Left lung (tissue), 4 donors: ENCODE measurements at regions not wholly inside any gene's neighbourhood (a gene's known extent, or its start where the extent isn't known, plus 50 kb on each side); places are given as distances from the start of the nearest gene placed in this dataset.

ENCODE experiments used
- ATAC-seq: fragments of 200-7000 bp; cut with Tn5 transposase; one replicate; pipeline ENCODE4 v1.9.1; 2020; ENCODE audit warnings: moderate library complexity
- DNase-seq, 4 donors: peaks; one replicate each; pipeline ENCODE4 v3.0.0-alpha.2; 2013 to 2020
- H3K27ac ChIP-seq, 2 donors: fragments of 200-600 bp; sonication (generic) in 1 of 2; one replicate each; pipeline versions ENCODE4 v1.5.0 to v1.8.0; 2020 to 2021
- H3K27me3 ChIP-seq, 2 donors: fragments of 200-600 bp; sonication (generic) in 1 of 2; one replicate each; pipeline versions ENCODE4 v1.5.0 to v1.8.0; 2020 to 2021
- H3K36me3 ChIP-seq, 2 donors: fragments of 200-600 bp; sonication (generic) in 1 of 2; one replicate each; pipeline versions ENCODE4 v1.5.0 to v1.8.0; 2020 to 2021
- H3K4me1 ChIP-seq, 2 donors: fragments of 200-600 bp; one replicate each; pipeline ENCODE4 v1.8.0; 2021
- H3K4me3 ChIP-seq, 2 donors: fragments of 200-600 bp; sonication (generic) in 1 of 2; one replicate each; pipeline versions ENCODE4 v1.5.0 to v1.8.0; 2020 to 2021; ENCODE audit warnings: mild to moderate bottlenecking in 1 of 2
- H3K9me3 ChIP-seq, 2 donors: fragments of 200-600 bp; sonication (generic) in 1 of 2; one replicate each; pipeline versions ENCODE4 v1.5.0 to v1.8.0; 2020 to 2021
- intact Hi-C, 2 donors: fragments of 100-400 bp; cut with DNase I; formaldehyde crosslinking; loops; one replicate each; pipeline versions ENCODE4 v1.11.2 to v1.14.2; 2022
- TF ChIP-seq, protein P1 (sequence below), 2 donors: fragments of 200-600 bp; sonication (generic) in 1 of 2; IDR thresholded peaks; one replicate each; pipeline versions ENCODE4 v1.5.0 to v1.8.0; 2021; ENCODE audit warnings: antibody characterized with exemption in 2 of 2
- donor health status: DM: no; HTN: yes; CAD: no.
- donor health status: DM: no; HTN: no; CAD: no.

DNA sequence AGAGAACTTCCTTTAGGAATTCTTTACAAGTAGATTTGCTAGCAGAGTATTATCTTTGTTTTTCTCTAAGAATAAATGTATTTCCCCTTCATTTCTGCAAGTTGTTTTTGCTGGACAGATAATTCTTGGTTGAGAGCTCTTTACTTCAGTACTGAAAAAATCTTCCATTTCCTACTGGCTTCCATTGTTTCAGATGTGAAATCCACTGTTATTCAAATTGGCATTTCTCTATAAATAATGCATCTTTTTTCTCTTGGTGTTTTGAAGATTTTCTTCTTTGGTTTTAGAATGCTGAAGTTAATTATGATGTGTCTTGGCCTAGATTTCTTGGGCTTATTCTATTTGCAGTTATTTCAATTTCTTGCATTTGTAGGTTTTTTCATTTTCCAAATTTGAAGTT lies 270.0 kb upstream of the GYPC start:
- TF ChIP-seq, protein P1, sequence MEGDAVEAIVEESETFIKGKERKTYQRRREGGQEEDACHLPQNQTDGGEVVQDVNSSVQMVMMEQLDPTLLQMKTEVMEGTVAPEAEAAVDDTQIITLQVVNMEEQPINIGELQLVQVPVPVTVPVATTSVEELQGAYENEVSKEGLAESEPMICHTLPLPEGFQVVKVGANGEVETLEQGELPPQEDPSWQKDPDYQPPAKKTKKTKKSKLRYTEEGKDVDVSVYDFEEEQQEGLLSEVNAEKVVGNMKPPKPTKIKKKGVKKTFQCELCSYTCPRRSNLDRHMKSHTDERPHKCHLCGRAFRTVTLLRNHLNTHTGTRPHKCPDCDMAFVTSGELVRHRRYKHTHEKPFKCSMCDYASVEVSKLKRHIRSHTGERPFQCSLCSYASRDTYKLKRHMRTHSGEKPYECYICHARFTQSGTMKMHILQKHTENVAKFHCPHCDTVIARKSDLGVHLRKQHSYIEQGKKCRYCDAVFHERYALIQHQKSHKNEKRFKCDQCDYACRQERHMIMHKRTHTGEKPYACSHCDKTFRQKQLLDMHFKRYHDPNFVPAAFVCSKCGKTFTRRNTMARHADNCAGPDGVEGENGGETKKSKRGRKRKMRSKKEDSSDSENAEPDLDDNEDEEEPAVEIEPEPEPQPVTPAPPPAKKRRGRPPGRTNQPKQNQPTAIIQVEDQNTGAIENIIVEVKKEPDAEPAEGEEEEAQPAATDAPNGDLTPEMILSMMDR (IDR thresholded peaks at IDR 0.05): no peak
- no peak for DNase-seq
- Histone ChIP-seq H3K36me3 (no peaks in the 10 kb centered on the region), H3K9me3 (peaks cover 0 to 26% of the 10 kb centered on the region in 2 donors), H3K4me3 (no peak overlapping the region), H3K4me1 (no peaks in the 10 kb centered on the region), H3K27ac (no peak overlapping the region), H3K27me3 (no peaks in the 10 kb centered on the region)
- intact Hi-C loops: no loop called here
- ATAC-seq: no peak

GRCh38 chr2:126389446-126389845 lies 266.5 kb upstream of the GYPC start:
- Histone ChIP-seq H3K4me1 (no peaks in the 10 kb centered on the region), H3K27ac (no peak overlapping the region), H3K9me3 (peaks cover 0 to 26% of the 10 kb centered on the region in 2 donors), H3K4me3 (no peak overlapping the region), H3K36me3 (no peaks in the 10 kb centered on the region), H3K27me3 (no peaks in the 10 kb centered on the region)
- TF ChIP-seq, protein P1 (IDR thresholded peaks at IDR 0.05): no peak
- DNase-seq (no peak), ATAC-seq (no peak)
- intact Hi-C loops: no loop called here

DNA sequence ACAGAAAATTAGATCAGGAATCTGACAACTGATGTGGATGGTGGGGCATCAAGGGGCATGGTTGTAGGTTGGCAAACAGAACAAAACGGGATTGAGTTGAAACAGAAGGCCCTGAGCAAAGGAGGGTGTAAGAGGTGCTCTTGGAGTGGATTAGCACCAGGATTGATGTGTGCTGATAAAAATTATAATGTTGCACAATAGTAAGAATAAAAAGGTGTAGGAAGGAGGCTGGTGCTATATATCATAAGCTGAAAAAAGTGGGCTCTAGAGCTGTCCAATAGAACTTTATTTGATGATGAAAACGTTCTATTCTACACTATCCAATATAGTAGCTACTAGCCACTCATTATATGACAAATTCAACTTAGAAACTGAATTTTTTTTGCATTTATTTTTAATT lies 263.1 kb upstream of the GYPC start:
- DNase-seq: no peak
- H3K27me3 ChIP-seq: no peaks in the 10 kb centered on the region
- H3K4me1 ChIP-seq: no peaks in the 10 kb centered on the region
- peaks cover 0 to 5% of the 10 kb centered on the region in 2 donors for H3K9me3 ChIP-seq
- TF ChIP-seq, protein P1 (IDR thresholded peaks at IDR 0.05): no peak
- no peak overlapping the region for H3K4me3 ChIP-seq
- ATAC-seq: no peak
- H3K36me3 ChIP-seq: no peaks in the 10 kb centered on the region
- no peak overlapping the region for H3K27ac ChIP-seq
- intact Hi-C loops: no loop called here

GRCh38 chr2:126399001-126399400 lies 257.0 kb upstream of the GYPC start:
- Histone ChIP-seq H3K27me3 (no peaks in the 10 kb centered on the region), H3K9me3 (no peaks in the 10 kb centered on the region), H3K4me1 (no peaks in the 10 kb centered on the region), H3K4me3 (no peak overlapping the region), H3K27ac (no peak overlapping the region), H3K36me3 (no peaks in the 10 kb centered on the region)
- DNase-seq (no peak), ATAC-seq (no peak)
- intact Hi-C loops: no loop called here
- TF ChIP-seq, protein P1 (IDR thresholded peaks at IDR 0.05): no peak

DNA sequence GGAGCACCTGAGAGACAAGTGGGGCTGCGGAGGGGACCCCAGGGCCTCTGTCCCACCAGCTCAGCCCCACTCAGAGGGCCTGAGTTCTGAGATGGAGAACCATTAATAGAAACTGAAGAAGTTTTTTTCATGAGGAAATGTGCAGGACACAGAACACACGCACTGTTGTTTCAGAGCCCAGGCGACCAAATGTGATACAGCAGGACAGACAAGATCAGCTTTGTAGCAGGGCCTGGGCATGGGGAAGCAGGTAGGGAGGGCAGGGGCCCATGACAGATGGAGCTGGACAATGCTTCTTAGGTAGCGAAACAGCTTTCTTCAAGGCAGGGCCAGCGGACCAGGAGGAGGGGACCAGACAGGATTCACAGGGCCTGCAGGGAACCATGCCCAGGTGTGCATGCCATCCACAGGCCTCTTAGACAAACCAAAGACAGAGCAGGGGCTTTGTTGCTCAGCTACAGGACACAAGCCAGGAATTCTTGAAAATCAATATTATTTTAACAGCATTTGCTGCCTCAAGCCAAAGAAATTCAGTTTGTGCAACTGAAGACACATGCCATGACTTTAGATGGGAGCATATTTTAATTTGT lies 252.8 kb upstream of the GYPC start:
- Histone ChIP-seq H3K4me3 (no peak overlapping the region), H3K27me3 (no peaks in the 10 kb centered on the region), H3K36me3 (no peaks in the 10 kb centered on the region), H3K4me1 (no peaks in the 10 kb centered on the region), H3K27ac (no peak overlapping the region), H3K9me3 (no peaks in the 10 kb centered on the region)
- intact Hi-C loops: no loop called here
- DNase-seq (no peak), ATAC-seq (no peak)
- TF ChIP-seq, protein P1 (IDR thresholded peaks at IDR 0.05): no peak
